MM.1S (cell line): ENCODE measurements at regions not wholly inside any gene's neighbourhood (a gene's known extent, or its start where the extent isn't known, plus 50 kb on each side); places are given as distances from the start of the nearest gene placed in this dataset.

Experiments
- EZH2 ChIP-seq: fragments of 300-600 bp; sonication (generic); optimal IDR thresholded peaks from 2 replicates; pipeline ENCODE3; 2017; ENCODE audit warnings: low read depth, mild to moderate bottlenecking, antibody characterized with exemption, low read length, mixed read lengths
- TF ChIP-seq, protein P1 (sequence below): fragments of 300-600 bp; sonication (generic); IDR thresholded peaks from 2 replicates; pipeline ENCODE4 v1.5.1; 2016; ENCODE audit warnings: antibody characterized with exemption, low read length, mixed read lengths

DNA sequence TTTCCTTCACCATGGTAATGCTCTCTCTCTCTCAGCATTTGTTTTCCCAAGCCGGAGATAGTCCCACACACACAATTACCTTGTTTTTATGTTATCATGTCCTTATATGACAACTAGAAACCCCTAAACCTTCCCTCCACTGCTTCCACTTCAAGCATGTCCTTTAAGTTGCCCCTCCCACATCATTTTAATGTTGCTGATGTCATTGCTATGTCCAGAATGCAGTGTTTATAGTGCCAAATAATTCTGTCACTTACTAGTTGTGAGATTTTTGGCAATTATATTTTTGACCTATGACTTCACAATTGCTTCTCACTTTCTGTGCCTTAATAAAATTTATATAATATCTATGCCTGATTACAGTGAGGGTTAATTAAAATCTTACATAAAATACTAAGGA is 645.9 kb downstream of the XPNPEP1 start:
- TF ChIP-seq, protein P1, sequence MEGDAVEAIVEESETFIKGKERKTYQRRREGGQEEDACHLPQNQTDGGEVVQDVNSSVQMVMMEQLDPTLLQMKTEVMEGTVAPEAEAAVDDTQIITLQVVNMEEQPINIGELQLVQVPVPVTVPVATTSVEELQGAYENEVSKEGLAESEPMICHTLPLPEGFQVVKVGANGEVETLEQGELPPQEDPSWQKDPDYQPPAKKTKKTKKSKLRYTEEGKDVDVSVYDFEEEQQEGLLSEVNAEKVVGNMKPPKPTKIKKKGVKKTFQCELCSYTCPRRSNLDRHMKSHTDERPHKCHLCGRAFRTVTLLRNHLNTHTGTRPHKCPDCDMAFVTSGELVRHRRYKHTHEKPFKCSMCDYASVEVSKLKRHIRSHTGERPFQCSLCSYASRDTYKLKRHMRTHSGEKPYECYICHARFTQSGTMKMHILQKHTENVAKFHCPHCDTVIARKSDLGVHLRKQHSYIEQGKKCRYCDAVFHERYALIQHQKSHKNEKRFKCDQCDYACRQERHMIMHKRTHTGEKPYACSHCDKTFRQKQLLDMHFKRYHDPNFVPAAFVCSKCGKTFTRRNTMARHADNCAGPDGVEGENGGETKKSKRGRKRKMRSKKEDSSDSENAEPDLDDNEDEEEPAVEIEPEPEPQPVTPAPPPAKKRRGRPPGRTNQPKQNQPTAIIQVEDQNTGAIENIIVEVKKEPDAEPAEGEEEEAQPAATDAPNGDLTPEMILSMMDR = no peak
- no peak for TF ChIP-seq EZH2
